HG03064 (cell line): ENCODE measurements at regions not wholly inside any gene's neighbourhood (a gene's known extent, or its start where the extent isn't known, plus 50 kb on each side); places are given as distances from the start of the nearest gene placed in this dataset.

Source experiments
- ATAC-seq: cut with Tn5 transposase; IDR thresholded peaks from one replicate; pipeline ENCODE4 v1.9.1; 2021; ENCODE audit warnings: low read depth; ENCODE audit not compliant: unreplicated experiment

DNA sequence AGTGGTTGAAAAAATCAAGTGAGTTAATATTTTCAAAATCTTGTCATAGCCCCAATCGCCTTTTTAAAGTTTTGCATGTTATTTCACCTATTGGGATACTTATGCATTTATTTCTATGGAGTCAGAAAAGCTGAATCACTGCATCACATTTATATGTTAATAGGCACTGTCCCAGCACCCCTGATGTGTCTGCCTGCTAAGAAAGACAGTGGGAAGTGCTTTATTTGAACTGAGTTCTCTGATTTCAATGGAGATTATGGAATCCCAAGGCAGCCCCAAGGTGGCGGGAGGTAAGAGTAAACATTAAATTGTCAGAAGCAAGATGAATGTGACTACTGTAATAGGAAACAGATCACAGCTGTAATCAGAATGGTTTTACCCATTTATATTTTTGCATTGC lies 2225.7 kb downstream of the NCAM2 start:
- no peak for ATAC-seq

GRCh38 chr21:23218667-23219066 lies 2220.5 kb downstream of the NCAM2 start:
- no peak for ATAC-seq

DNA sequence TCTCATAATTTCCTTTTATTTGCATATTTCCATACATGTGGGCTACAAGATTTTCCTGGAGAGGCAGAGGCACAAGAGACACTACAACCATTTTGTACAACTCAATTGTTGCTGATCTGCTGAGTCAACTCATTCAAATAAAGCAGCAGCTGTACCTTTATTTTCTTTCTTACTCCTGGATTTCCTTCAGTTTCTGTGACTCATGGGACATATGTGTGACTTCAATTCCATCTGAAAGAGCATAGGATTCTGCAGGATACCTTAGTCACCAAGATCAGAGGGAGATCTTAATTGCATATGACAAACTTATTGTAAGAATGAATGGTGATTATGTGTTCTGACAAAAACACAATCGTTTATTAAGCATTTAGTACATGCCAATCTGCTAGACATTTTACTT lies 2219.4 kb downstream of the NCAM2 start:
- ATAC-seq: no peak

GRCh38 chr21:23215261-23215660 lies 2217.1 kb downstream of the NCAM2 start:
- ATAC-seq: no peak
